OCI-LY3 (cell line): ENCODE measurements at regions not wholly inside any gene's neighbourhood (a gene's known extent, or its start where the extent isn't known, plus 50 kb on each side); places are given as distances from the start of the nearest gene placed in this dataset.

Experiments
- H2AFZ ChIP-seq: fragments of 200-600, 300-600 bp; shearing (Covaris generic); 2 replicates; pipeline ENCODE4 v1.6.0; 2014; ENCODE audit warnings: antibody characterized with exemption, low read depth, low read length
- H3K27ac ChIP-seq: fragments of 200-600, 300-600 bp; sonication (generic); 2 replicates; pipeline ENCODE4 v1.5.1; 2014; ENCODE audit warnings: mild to moderate bottlenecking, low read length, moderate library complexity, mixed read lengths
- H3K27me3 ChIP-seq: fragments of 200-600, 300-600 bp; sonication (generic); 2 replicates; pipeline ENCODE4 v1.6.1; 2014; ENCODE audit warnings: low read depth, low read length, mixed read lengths
- H3K36me3 ChIP-seq: fragments of 200-600, 300-600 bp; sonication (generic); replicated peaks from 2 replicates; pipeline ENCODE3; 2014; ENCODE audit warnings: low read depth, low read length, mixed read lengths
- H3K4me1 ChIP-seq: fragments of 300-600, 200-600 bp; sonication (generic); 2 replicates; pipeline ENCODE4 v1.6.1; 2014; ENCODE audit warnings: low read length, mixed read lengths
- H3K4me2 ChIP-seq: fragments of 200-600, 300-600 bp; sonication (generic); 2 replicates; pipeline ENCODE4 v1.6.1; 2014; ENCODE audit warnings: low read length, mixed read lengths
- H3K4me3 ChIP-seq: fragments of 300-600, 200-600 bp; sonication (generic); 2 replicates; pipeline ENCODE4 v1.5.1; 2014; ENCODE audit warnings: antibody characterized with exemption, mild to moderate bottlenecking, low read length, moderate library complexity
- H3K79me2 ChIP-seq: fragments of 300-600, 200-600 bp; shearing (Covaris generic); 2 replicates; pipeline ENCODE4 v1.6.1; 2014; ENCODE audit warnings: mild to moderate bottlenecking, low read length, mixed read lengths
- H3K9ac ChIP-seq: fragments of 300-600, 200-600 bp; shearing (Covaris generic); 2 replicates; pipeline ENCODE4 v1.6.0; 2014; ENCODE audit warnings: mild to moderate bottlenecking, low read length, moderate library complexity
- H3K9me3 ChIP-seq: fragments of 200-600, 300-600 bp; shearing (Covaris generic); 2 replicates; pipeline ENCODE4 v1.6.1; 2014; ENCODE audit warnings: low read length, mixed read lengths; ENCODE audit not compliant: insufficient read depth
- H4K20me1 ChIP-seq: fragments of 200-600, 300-600 bp; sonication (generic); 2 replicates; pipeline ENCODE4 v1.6.1; 2016; ENCODE audit warnings: low read length, mixed read lengths; ENCODE audit not compliant: insufficient read depth
- CTCF ChIP-seq: fragments of 200-600, 300-600 bp; sonication (generic); IDR thresholded peaks from 2 replicates; pipeline ENCODE4 v1.5.1; 2014; ENCODE audit warnings: antibody characterized with exemption, low read length, low read depth
- EZH2phosphoT487 ChIP-seq: fragments of 200-600 bp; shearing (Covaris generic); IDR thresholded peaks from 2 replicates; pipeline ENCODE4 v1.6.1; 2018; ENCODE audit warnings: antibody characterized with exemption, mixed run types, low read depth

GRCh38 chrX:144819406-144819805, 427.9 kb upstream of the SPANXN1 start:
- H2AFZ ChIP-seq: no peak overlapping the region
- H3K36me3 ChIP-seq: no peaks in the 10 kb centered on the region
- H3K4me2 ChIP-seq: no peak overlapping the region
- no peaks in the 10 kb centered on the region for H4K20me1 ChIP-seq
- H3K9me3 ChIP-seq: no peaks in the 10 kb centered on the region
- H3K27me3 ChIP-seq: no peaks in the 10 kb centered on the region
- no peaks in the 10 kb centered on the region for H3K4me1 ChIP-seq
- no peak overlapping the region for H3K9ac ChIP-seq
- TF ChIP-seq EZH2phosphoT487: no peak
- TF ChIP-seq CTCF: no peak
- H3K27ac ChIP-seq: no peak overlapping the region
- no peak overlapping the region for H3K4me3 ChIP-seq
- no peaks in the 10 kb centered on the region for H3K79me2 ChIP-seq

- Histone ChIP-seq H3K27me3 (no peaks in the 10 kb centered on the region), H3K36me3 (no peaks in the 10 kb centered on the region), H3K9me3 (no peaks in the 10 kb centered on the region), H3K27ac (no peak overlapping the region), H3K79me2 (no peaks in the 10 kb centered on the region), H3K9ac (no peak overlapping the region), H3K4me1 (peaks cover 10% of the 10 kb centered on the region; the same call in 1 of the 2 replicates), H3K4me3 (no peak overlapping the region), H2AFZ (no peak overlapping the region), H3K4me2 (no peak overlapping the region), H4K20me1 (no peaks in the 10 kb centered on the region)
- no peak for TF ChIP-seq CTCF
- TF ChIP-seq EZH2phosphoT487: no peak
These were observed 406.7 kb upstream of the SPANXN1 start for GRCh38 chrX:144840616-144841015.

GRCh38 chrX:144849141-144849540, 398.2 kb upstream of the SPANXN1 start:
- H4K20me1 ChIP-seq: no peaks in the 10 kb centered on the region
- no peaks in the 10 kb centered on the region for H3K9me3 ChIP-seq
- peaks cover 14% of the 10 kb centered on the region for H3K4me1 ChIP-seq
- no peak for TF ChIP-seq EZH2phosphoT487
- TF ChIP-seq CTCF: no peak
- peaks cover 3% of the 10 kb centered on the region for H3K36me3 ChIP-seq
- H3K27ac ChIP-seq: no peak overlapping the region
- H3K9ac ChIP-seq: no peak overlapping the region
- 0 out of 2 replicates have a peak overlapping the region, but pooled peaks have one; percentile 17 for H3K4me2 ChIP-seq
- H3K4me3 ChIP-seq: no peak overlapping the region
- H3K27me3 ChIP-seq: no peaks in the 10 kb centered on the region
- H3K79me2 ChIP-seq: no peaks in the 10 kb centered on the region
- no peak overlapping the region for H2AFZ ChIP-seq

GRCh38 chrX:144896323-144896722, 351.0 kb upstream of the SPANXN1 start:
- no peak overlapping the region for H2AFZ ChIP-seq
- H3K9me3 ChIP-seq: no peaks in the 10 kb centered on the region
- no peak overlapping the region for H3K9ac ChIP-seq
- TF ChIP-seq EZH2phosphoT487 (no peak), CTCF (peak; percentile 57)
- H3K4me3 ChIP-seq: no peak overlapping the region
- no peak overlapping the region for H3K27ac ChIP-seq
- H3K27me3 ChIP-seq: no peaks in the 10 kb centered on the region
- H3K4me1 ChIP-seq: peaks cover 8% of the 10 kb centered on the region; the same call in 1 of the 2 replicates
- no peak overlapping the region for H3K4me2 ChIP-seq
- no peaks in the 10 kb centered on the region for H3K36me3 ChIP-seq
- H3K79me2 ChIP-seq: no peaks in the 10 kb centered on the region
- no peaks in the 10 kb centered on the region for H4K20me1 ChIP-seq
